Thoracic aorta (tissue), 2 donors: ENCODE measurements at regions not wholly inside any gene's neighbourhood (a gene's known extent, or its start where the extent isn't known, plus 50 kb on each side); places are given as distances from the start of the nearest gene placed in this dataset.

Experiments used
- ATAC-seq: fragments of 150-250 bp; one replicate; pipeline ENCODE4 v1.8.0; 2017; ENCODE audit warnings: low read depth; ENCODE audit not compliant: insufficient number of reproducible peaks, low FRiP score
- DNase-seq: peaks from one replicate; pipeline ENCODE4 v3.0.0-alpha.2; 2020; ENCODE audit warnings: low spot score
- H3K27ac ChIP-seq, 2 donors: fragments of 200-600 bp; sonication (generic); 1 replicate in 1 of 2; 2 replicates in 1 of 2; pipeline ENCODE4 v1.5.1; 2016; ENCODE audit warnings: mild to moderate bottlenecking in 2 of 2, moderate library complexity in 2 of 2
- H3K27me3 ChIP-seq: fragments of 200-600 bp; sonication (generic); replicated peaks from 2 replicates; pipeline ENCODE4 v1.6.0; 2016; ENCODE audit warnings: mild to moderate bottlenecking; ENCODE audit not compliant: insufficient read depth
- H3K36me3 ChIP-seq: fragments of 200-600 bp; sonication (generic); one replicate; pipeline ENCODE4 v1.5.1; 2016
- H3K4me1 ChIP-seq, 2 donors: fragments of 200-600 bp; sonication (generic); 1 replicate in 1 of 2; 2 replicates in 1 of 2; pipeline versions ENCODE4 v1.5.1 to v1.6.0; 2016; ENCODE audit warnings: low read depth in 2 of 2, mild to moderate bottlenecking in 1 of 2; ENCODE audit not compliant: control insufficient read depth in 1 of 2
- H3K4me3 ChIP-seq: fragments of 200-600 bp; sonication (generic); 2 replicates; pipeline ENCODE4 v1.5.1; 2016; ENCODE audit warnings: mild to moderate bottlenecking
- H3K9me3 ChIP-seq: fragments of 200-600 bp; sonication (generic); 2 replicates; pipeline ENCODE4 v1.5.1; 2016
- TF ChIP-seq, protein P1 (sequence below): fragments of 200-600 bp; sonication (generic); IDR thresholded peaks from one replicate; pipeline ENCODE4 v1.5.1; 2019; ENCODE audit warnings: antibody characterized with exemption

DNA sequence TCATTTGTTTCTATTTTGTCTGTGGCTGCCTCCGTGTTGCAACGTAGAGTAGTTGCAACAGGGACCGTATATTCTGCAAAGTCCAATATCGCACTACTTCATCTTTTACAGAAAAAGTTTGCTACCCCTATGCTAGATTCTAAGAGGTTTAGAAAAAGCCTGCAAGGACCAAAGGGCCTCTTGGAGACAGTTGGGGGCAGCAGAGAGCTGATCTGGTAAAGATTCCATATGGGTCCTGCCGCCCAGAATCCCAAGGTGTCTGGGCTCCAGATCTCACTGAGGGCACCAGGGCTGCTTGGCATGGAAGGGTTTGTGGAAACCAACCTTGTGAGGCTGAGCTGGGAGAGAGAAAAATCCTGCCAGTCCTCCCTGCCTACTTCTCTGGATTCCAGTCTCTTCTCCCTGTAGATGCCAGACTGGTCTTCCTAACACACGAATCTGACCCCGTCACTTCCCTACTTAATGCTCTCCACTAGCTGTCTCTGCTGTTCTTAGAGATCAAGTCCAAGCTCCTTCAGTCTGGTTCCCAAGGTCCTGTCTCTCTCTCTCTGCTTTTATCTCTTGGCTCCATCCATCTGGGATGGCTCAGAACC, 74.6 kb downstream of the GLRX5 start:
- Histone ChIP-seq H3K36me3 (no peaks in the 10 kb centered on the region), H3K4me1 (no peaks in the 10 kb centered on the region), H3K27me3 (no peaks in the 10 kb centered on the region), H3K9me3 (no peaks in the 10 kb centered on the region), H3K4me3 (no peak overlapping the region), H3K27ac (no peak overlapping the region)
- ATAC-seq, result no peak
- TF ChIP-seq, protein P1, sequence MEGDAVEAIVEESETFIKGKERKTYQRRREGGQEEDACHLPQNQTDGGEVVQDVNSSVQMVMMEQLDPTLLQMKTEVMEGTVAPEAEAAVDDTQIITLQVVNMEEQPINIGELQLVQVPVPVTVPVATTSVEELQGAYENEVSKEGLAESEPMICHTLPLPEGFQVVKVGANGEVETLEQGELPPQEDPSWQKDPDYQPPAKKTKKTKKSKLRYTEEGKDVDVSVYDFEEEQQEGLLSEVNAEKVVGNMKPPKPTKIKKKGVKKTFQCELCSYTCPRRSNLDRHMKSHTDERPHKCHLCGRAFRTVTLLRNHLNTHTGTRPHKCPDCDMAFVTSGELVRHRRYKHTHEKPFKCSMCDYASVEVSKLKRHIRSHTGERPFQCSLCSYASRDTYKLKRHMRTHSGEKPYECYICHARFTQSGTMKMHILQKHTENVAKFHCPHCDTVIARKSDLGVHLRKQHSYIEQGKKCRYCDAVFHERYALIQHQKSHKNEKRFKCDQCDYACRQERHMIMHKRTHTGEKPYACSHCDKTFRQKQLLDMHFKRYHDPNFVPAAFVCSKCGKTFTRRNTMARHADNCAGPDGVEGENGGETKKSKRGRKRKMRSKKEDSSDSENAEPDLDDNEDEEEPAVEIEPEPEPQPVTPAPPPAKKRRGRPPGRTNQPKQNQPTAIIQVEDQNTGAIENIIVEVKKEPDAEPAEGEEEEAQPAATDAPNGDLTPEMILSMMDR, result peak; percentile 16
- DNase-seq, result no peak

DNA sequence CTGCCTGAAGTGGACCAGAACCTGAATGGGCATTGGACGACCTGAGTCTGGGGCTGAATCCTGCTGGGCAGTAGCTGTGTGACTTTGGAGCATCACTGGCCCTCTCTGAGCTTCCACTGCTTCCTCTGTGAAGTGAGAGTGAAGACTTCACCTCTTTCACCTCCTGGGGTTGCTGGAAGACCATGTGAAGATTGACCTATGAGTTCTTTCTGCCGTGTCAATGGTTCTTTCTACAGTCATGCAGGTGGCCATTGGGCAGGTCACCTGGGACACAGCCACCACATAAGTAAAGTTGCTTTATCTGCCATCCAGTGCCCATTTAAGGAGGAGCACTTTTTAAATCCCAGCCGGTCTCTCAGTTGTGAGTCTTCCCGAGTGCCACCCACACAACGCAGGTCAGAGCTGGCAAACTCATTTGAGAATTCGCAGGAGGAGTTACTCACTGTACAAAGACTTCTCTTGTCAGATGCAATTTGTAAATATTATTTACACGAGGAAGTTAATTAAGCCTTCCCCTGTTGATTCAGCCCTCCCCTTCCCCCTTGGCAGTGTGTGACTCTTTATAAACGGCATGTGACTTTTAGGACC, 74.8 kb upstream of the TCL1B start:
- no peak overlapping the region for H3K27ac ChIP-seq
- H3K36me3 ChIP-seq, result no peaks in the 10 kb centered on the region
- ATAC-seq, result no peak
- no peak for DNase-seq
- no peak overlapping the region for H3K4me3 ChIP-seq
- TF ChIP-seq, protein P1, result no peak
- H3K27me3 ChIP-seq, result no peaks in the 10 kb centered on the region
- H3K9me3 ChIP-seq, result no peaks in the 10 kb centered on the region
- H3K4me1 ChIP-seq, result no peaks in the 10 kb centered on the region

- Histone ChIP-seq H3K36me3 (no peaks in the 10 kb centered on the region), H3K9me3 (no peaks in the 10 kb centered on the region), H3K4me3 (no peak overlapping the region), H3K27me3 (no peaks in the 10 kb centered on the region), H3K4me1 (no peaks in the 10 kb centered on the region), H3K27ac (no peak overlapping the region)
- no peak for ATAC-seq
- no peak for DNase-seq
- TF ChIP-seq, protein P1, result no peak
These were observed 71.9 kb upstream of the TCL1B start for GRCh38 chr14:95614349-95614748.

- no peak overlapping the region for H3K27ac ChIP-seq
- H3K9me3 ChIP-seq, result no peaks in the 10 kb centered on the region
- DNase-seq (no peak), ATAC-seq (no peak)
- TF ChIP-seq, protein P1, result no peak
- no peaks in the 10 kb centered on the region for H3K27me3 ChIP-seq
- no peaks in the 10 kb centered on the region for H3K36me3 ChIP-seq
- H3K4me3 ChIP-seq, result no peak overlapping the region
- no peaks in the 10 kb centered on the region for H3K4me1 ChIP-seq
These were observed 69.5 kb upstream of the TCL1B start for GRCh38 chr14:95616745-95617144.

- TF ChIP-seq, protein P1, result no peak
- H3K4me1 ChIP-seq, result no peaks in the 10 kb centered on the region
- no peak overlapping the region for H3K4me3 ChIP-seq
- no peaks in the 10 kb centered on the region for H3K36me3 ChIP-seq
- ATAC-seq, result no peak
- DNase-seq, result no peak
- H3K27ac ChIP-seq, result no peak overlapping the region
- H3K27me3 ChIP-seq, result no peaks in the 10 kb centered on the region
- no peaks in the 10 kb centered on the region for H3K9me3 ChIP-seq
These were observed 66.3 kb upstream of the TCL1B start for GRCh38 chr14:95619785-95620417.
